AG09309 (cell line): ENCODE measurements at regions not wholly inside any gene's neighbourhood (a gene's known extent, or its start where the extent isn't known, plus 50 kb on each side); places are given as distances from the start of the nearest gene placed in this dataset.

Experiments
- DNase-seq: peaks from one replicate; pipeline ENCODE4 v3.0.0-alpha.2; 2010; ENCODE audit warnings: low read depth
- H3K4me3 ChIP-seq: 2 replicates; pipeline ENCODE4 v1.5.1; 2011; ENCODE audit warnings: mild to moderate bottlenecking, low read depth, low read length, moderate library complexity; ENCODE audit not compliant: control insufficient read depth
- TF ChIP-seq, protein P1 (sequence below): IDR thresholded peaks from 2 replicates; pipeline ENCODE4 v1.5.1; 2011; ENCODE audit warnings: mild to moderate bottlenecking, low read depth, low read length, inconsistent platforms; ENCODE audit not compliant: insufficient read depth, control insufficient read depth; ENCODE audit errors: missing control alignments

DNA sequence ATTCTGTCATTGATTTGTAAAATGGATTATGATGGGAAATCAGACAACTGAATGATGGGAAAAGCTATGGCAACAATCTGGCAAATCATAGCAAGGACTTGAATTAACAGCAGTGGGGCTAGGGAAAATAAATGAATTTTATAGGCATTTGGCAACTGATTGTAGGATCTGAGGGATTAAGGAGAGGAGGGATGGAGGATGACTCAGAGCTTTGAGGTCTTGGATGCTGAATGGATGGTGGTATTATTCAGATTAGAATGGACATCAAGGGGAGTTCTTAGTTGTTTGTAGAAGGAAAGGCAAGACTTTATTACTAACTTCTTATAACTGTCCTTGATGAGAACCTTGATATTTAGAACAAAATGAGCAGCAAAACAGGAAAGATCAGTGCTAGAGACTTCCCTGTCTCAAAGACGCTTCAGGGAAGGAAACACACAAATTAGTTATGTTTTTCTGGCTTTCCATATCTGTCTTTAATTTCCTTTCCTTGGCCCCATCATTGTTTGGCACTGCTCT lies 51.4 kb upstream of the HHIP start:
- DNase-seq, result no peak
- TF ChIP-seq, protein P1, sequence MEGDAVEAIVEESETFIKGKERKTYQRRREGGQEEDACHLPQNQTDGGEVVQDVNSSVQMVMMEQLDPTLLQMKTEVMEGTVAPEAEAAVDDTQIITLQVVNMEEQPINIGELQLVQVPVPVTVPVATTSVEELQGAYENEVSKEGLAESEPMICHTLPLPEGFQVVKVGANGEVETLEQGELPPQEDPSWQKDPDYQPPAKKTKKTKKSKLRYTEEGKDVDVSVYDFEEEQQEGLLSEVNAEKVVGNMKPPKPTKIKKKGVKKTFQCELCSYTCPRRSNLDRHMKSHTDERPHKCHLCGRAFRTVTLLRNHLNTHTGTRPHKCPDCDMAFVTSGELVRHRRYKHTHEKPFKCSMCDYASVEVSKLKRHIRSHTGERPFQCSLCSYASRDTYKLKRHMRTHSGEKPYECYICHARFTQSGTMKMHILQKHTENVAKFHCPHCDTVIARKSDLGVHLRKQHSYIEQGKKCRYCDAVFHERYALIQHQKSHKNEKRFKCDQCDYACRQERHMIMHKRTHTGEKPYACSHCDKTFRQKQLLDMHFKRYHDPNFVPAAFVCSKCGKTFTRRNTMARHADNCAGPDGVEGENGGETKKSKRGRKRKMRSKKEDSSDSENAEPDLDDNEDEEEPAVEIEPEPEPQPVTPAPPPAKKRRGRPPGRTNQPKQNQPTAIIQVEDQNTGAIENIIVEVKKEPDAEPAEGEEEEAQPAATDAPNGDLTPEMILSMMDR, result no peak
- no peak overlapping the region for H3K4me3 ChIP-seq

DNA sequence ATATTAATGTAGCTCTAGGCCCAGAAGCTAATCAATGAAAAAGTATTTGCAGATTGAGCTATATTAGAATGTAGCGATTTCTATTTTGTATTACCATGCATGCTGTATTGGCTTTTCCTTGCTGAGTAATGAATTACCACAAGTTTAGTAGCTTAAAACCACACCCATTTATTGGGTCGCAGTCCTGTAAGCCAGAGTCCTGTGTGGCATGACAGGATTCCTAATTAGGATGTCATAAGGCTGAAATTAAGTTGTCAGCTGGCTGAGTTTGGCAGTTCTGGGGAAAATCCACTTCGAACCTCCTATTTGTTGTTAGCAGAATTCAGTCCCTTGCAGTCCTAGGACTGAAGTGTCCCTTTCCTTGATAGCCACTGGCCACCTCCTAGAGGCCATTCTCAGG lies 50.3 kb upstream of the HHIP start:
- TF ChIP-seq, protein P1, result no peak
- H3K4me3 ChIP-seq, result no peak overlapping the region
- no peak for DNase-seq
